Endothelial cell of umbilical vein (primary cell): ENCODE measurements at regions not wholly inside any gene's neighbourhood (a gene's known extent, or its start where the extent isn't known, plus 50 kb on each side); places are given as distances from the start of the nearest gene placed in this dataset.

Experiments used
- BruUV-seq: library from RNA; stranded (reverse); fragments of 400-500 nt; replicated peaks from 2 replicates; lab custom pipeline; 2021; lab: Mats Ljungman, UMichigan
- CTCF ChIA-PET: fragments of 300-600, 350-600 bp; sonication (Branson Sonifier 250); formaldehyde crosslinking; loops from one replicate; lab custom pipeline; 2021; ENCODE audit warnings: antibody characterized with exemption, inconsistent platforms; lab: Charles Lee
- POLR2A ChIA-PET: fragments of 300-600, 350-600 bp; sonication (Branson Sonifier 250); formaldehyde crosslinking; loops from one replicate; lab custom pipeline; 2021; ENCODE audit warnings: antibody characterized with exemption, inconsistent platforms; lab: Charles Lee
- DNase-seq: peaks from one replicate; pipeline ENCODE4 v3.0.0-alpha.2; 2011; ENCODE audit warnings: low read depth, low spot score
- FAIRE-seq: peaks from 2 replicates; lab custom pipeline; 2011; peaks lifted over from hg19 to GRCh38; lab: Jason Lieb, UNC
- H2AFZ ChIP-seq: 2 replicates; pipeline ENCODE4 v1.6.0; 2012; ENCODE audit warnings: low read depth, low read length, control low read depth, inconsistent platforms
- H3K27ac ChIP-seq: 2 replicates; pipeline ENCODE4 v1.5.1; 2011; ENCODE audit warnings: low read depth, mild to moderate bottlenecking, control low read depth, low read length, moderate library complexity; ENCODE audit not compliant: insufficient read depth
- H3K27me3 ChIP-seq, 2 experiments: 2 replicates each; pipeline versions ENCODE4 v1.6.0 to v1.6.1; 2011; ENCODE audit warnings: low read length in 2 of 2, mixed read lengths in 1 of 2; ENCODE audit not compliant: control insufficient read depth in 2 of 2, insufficient read depth in 2 of 2
- H3K36me3 ChIP-seq, 2 experiments: 2 replicates in 1 of 2; 3 replicates in 1 of 2; pipeline ENCODE4 v1.5.1; 2011; ENCODE audit warnings: low read length in 2 of 2, mild to moderate bottlenecking in 1 of 2, moderate library complexity in 1 of 2; ENCODE audit not compliant: control insufficient read depth in 2 of 2, insufficient read depth in 2 of 2; ENCODE audit errors: extremely low read depth in 1 of 2
- H3K4me1 ChIP-seq: 3 replicates; pipeline ENCODE4 v1.5.1; 2011; ENCODE audit warnings: mild to moderate bottlenecking, low read length; ENCODE audit not compliant: control insufficient read depth, insufficient read depth; ENCODE audit errors: extremely low read depth
- H3K4me2 ChIP-seq: 2 replicates; pipeline ENCODE4 v1.6.1; 2011; ENCODE audit warnings: low read length, control low read depth, mixed read lengths; ENCODE audit not compliant: insufficient read depth
- H3K4me3 ChIP-seq, 3 experiments: fragments of 200-600 bp in 1 of 3; sonication (generic), shearing (Covaris generic) in 1 of 3; replicated peaks in 1 of 3; 2 replicates each; pipeline ENCODE4 v1.5.1; 2011 to 2016; ENCODE audit warnings: control low read depth in 3 of 3, low read length in 3 of 3, mild to moderate bottlenecking in 2 of 3, inconsistent platforms in 1 of 3, low read depth in 1 of 3, moderate library complexity in 1 of 3; ENCODE audit not compliant: insufficient read depth in 1 of 3
- H3K79me2 ChIP-seq: 2 replicates; pipeline ENCODE4 v1.6.0; 2012; ENCODE audit warnings: low read length, inconsistent platforms; ENCODE audit not compliant: control insufficient read depth, insufficient read depth
- H3K9ac ChIP-seq: replicated peaks from 2 replicates; pipeline ENCODE3; 2011; ENCODE audit warnings: low read length, control low read depth; ENCODE audit not compliant: insufficient read depth; ENCODE audit errors: extremely low read depth
- H3K9me1 ChIP-seq: replicated peaks from 3 replicates; pipeline ENCODE4 v1.6.0; 2011; ENCODE audit warnings: mild to moderate bottlenecking, low read length; ENCODE audit not compliant: control insufficient read depth, insufficient read depth; ENCODE audit errors: extremely low read depth
- H3K9me3 ChIP-seq: replicated peaks from 2 replicates; pipeline ENCODE4 v1.5.1; 2012; ENCODE audit warnings: low read length, inconsistent platforms; ENCODE audit not compliant: control insufficient read depth, insufficient read depth
- H4K20me1 ChIP-seq: replicated peaks from 2 replicates; pipeline ENCODE3; 2011; ENCODE audit warnings: mild to moderate bottlenecking, low read length; ENCODE audit not compliant: control insufficient read depth, insufficient read depth; ENCODE audit errors: extremely low read depth
- EZH2 ChIP-seq: IDR thresholded peaks from 2 replicates; pipeline ENCODE4 v1.6.1; 2012; ENCODE audit warnings: borderline replicate concordance, low read depth, mild to moderate bottlenecking, moderate library complexity, low read length, inconsistent platforms; ENCODE audit not compliant: severe bottlenecking
- FOS ChIP-seq: IDR thresholded peaks from 2 replicates; pipeline ENCODE4 v1.6.1; 2011; ENCODE audit warnings: mild to moderate bottlenecking, low read length, moderate library complexity, borderline replicate concordance; ENCODE audit not compliant: insufficient read depth
- GATA2 ChIP-seq: IDR thresholded peaks from 2 replicates; pipeline ENCODE4 v1.7.0; 2011; ENCODE audit warnings: low read depth, mild to moderate bottlenecking, moderate library complexity, mixed read lengths, low read length; ENCODE audit not compliant: insufficient read length, insufficient read depth
- JUN ChIP-seq: IDR thresholded peaks from 2 replicates; pipeline ENCODE4 v1.6.1; 2011; ENCODE audit warnings: borderline replicate concordance, low read depth; ENCODE audit not compliant: insufficient read length, insufficient read depth
- MYC ChIP-seq: IDR thresholded peaks from one replicate; pipeline ENCODE4 v1.6.1; 2011; ENCODE audit warnings: mild to moderate bottlenecking, low read depth, low read length
- POLR2A ChIP-seq: IDR thresholded peaks from 2 replicates; pipeline ENCODE4 v1.6.1; 2012; ENCODE audit warnings: low read depth, mild to moderate bottlenecking, control low read depth, low read length
- POLR2AphosphoS5 ChIP-seq: IDR thresholded peaks from 2 replicates; pipeline ENCODE4 v1.6.1; 2012; ENCODE audit warnings: low read depth, mild to moderate bottlenecking, control low read depth, low read length, moderate library complexity; ENCODE audit not compliant: insufficient read depth
- dilution Hi-C: fragments of 300-500 bp; cut with MboI; formaldehyde crosslinking; loops from one replicate; pipeline ENCODE4 v1.15.0; 2019; ENCODE audit warnings: low sequenced_read_pairs; ENCODE audit not compliant: extremely low pct_ligation_motif_present
- intact Hi-C: fragments of 100-400 bp; cut with micrococcal nuclease; formaldehyde crosslinking; loops from one replicate; pipeline ENCODE4 v1.10.0; 2022
- TF ChIP-seq, protein P1 (sequence below), 2 donors: IDR thresholded peaks; 1 replicate in 1 of 2; 2 replicates in 1 of 2; pipeline ENCODE4 v1.5.1; 2011; ENCODE audit warnings: low read length in 2 of 2, mild to moderate bottlenecking in 2 of 2, moderate library complexity in 2 of 2, control low read depth in 1 of 2, inconsistent platforms in 1 of 2, low read depth in 1 of 2; ENCODE audit not compliant: insufficient read depth in 1 of 2; ENCODE audit errors: extremely low read depth in 1 of 2
- TF ChIP-seq, protein P2 (sequence below): IDR thresholded peaks from 2 replicates; pipeline ENCODE4 v1.6.1; 2011; ENCODE audit not compliant: insufficient read depth, insufficient read length

DNA sequence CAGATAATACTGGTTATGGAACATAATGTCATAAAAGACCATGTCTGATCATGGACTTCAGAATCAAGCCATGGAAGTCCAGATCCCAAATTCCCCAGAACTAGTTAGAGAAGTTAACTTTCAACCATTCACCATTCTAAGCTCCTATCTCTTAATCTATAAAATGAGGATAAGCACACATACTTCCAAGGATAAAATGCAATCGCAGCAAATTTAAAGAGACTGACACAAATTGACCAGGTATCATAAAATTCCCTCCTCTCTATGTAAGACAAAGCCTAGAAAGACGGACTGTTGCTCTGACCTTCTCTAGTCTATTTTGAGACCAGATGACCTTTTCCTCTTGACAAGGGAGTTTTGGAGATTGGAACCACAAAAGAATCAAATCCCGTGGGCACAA lies 426.7 kb downstream of the PLPP3 start:
- dilution Hi-C loops (no loop called here), intact Hi-C loops (no loop called here)
- no peak for TF ChIP-seq JUN
- TF ChIP-seq GATA2, result no peak
- TF ChIP-seq EZH2, result no peak
- TF ChIP-seq FOS, result no peak
- TF ChIP-seq, protein P1, sequence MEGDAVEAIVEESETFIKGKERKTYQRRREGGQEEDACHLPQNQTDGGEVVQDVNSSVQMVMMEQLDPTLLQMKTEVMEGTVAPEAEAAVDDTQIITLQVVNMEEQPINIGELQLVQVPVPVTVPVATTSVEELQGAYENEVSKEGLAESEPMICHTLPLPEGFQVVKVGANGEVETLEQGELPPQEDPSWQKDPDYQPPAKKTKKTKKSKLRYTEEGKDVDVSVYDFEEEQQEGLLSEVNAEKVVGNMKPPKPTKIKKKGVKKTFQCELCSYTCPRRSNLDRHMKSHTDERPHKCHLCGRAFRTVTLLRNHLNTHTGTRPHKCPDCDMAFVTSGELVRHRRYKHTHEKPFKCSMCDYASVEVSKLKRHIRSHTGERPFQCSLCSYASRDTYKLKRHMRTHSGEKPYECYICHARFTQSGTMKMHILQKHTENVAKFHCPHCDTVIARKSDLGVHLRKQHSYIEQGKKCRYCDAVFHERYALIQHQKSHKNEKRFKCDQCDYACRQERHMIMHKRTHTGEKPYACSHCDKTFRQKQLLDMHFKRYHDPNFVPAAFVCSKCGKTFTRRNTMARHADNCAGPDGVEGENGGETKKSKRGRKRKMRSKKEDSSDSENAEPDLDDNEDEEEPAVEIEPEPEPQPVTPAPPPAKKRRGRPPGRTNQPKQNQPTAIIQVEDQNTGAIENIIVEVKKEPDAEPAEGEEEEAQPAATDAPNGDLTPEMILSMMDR (IDR thresholded peaks at IDR 0.05; ENCODE audit: extremely low read depth in 1 of 2, insufficient read depth in 1 of 2, low read depth in 1 of 2, low read length in 2 of 2), result no peak
- TF ChIP-seq POLR2AphosphoS5, result no peak
- TF ChIP-seq, protein P2, sequence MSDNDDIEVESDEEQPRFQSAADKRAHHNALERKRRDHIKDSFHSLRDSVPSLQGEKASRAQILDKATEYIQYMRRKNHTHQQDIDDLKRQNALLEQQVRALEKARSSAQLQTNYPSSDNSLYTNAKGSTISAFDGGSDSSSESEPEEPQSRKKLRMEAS, result no peak
- no peak for TF ChIP-seq POLR2A
- no peak for TF ChIP-seq MYC
- no peak overlapping the region for H2AFZ ChIP-seq
- H3K4me2 ChIP-seq, result no peak overlapping the region
- FAIRE-seq (no peak), DNase-seq (no peak)
- no peak overlapping the region for H3K4me3 ChIP-seq
- H3K4me1 ChIP-seq, result peaks cover 20% of the 10 kb centered on the region
- H3K36me3 ChIP-seq, result no peaks in the 10 kb centered on the region
- no peak overlapping the region for H3K9ac ChIP-seq
- no peaks in the 10 kb centered on the region for H4K20me1 ChIP-seq
- POLR2A ChIA-PET, result no interaction called here
- H3K9me3 ChIP-seq, result no peaks in the 10 kb centered on the region
- H3K9me1 ChIP-seq, result no peaks in the 10 kb centered on the region
- no TSS peak for BruUV-seq
- H3K79me2 ChIP-seq, result no peaks in the 10 kb centered on the region
- CTCF ChIA-PET, result interaction anchor here (0.9 to 1.5 kb wide), 2 partner anchors 9 kb away, joined by 3 read pairs; no protein-coding TSS in a partner anchor
- no peak overlapping the region for H3K27ac ChIP-seq
- H3K27me3 ChIP-seq, result no peaks in the 10 kb centered on the region
